Occipital lobe (tissue), 1 donor: ENCODE measurements at regions not wholly inside any gene's neighbourhood (a gene's known extent, or its start where the extent isn't known, plus 50 kb on each side); places are given as distances from the start of the nearest gene placed in this dataset.

Source experiments
- DNase-seq: peaks from one replicate; lab custom pipeline; 2025; lab: John Stamatoyannopoulos, UW

DNA sequence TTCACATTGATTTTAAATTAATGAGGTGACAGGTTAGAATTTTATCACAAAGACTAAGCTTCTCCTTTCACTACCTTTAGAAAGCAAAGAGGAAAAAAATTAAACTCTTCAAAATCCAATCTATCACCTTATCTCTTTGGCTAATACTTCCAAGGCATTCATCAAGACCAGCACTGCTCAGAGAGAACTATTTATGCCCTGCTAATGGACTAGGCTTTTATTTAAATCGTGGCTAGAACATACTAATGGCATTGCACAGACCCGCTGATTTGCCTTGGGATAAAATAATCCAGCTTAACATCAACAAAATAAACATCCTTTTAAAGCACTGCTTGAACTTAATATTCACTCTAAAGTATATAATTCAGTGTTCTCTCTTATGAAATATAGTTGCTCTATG, 880.4 kb downstream of the HACE1 start:
- DNase-seq, result no peak

DNA sequence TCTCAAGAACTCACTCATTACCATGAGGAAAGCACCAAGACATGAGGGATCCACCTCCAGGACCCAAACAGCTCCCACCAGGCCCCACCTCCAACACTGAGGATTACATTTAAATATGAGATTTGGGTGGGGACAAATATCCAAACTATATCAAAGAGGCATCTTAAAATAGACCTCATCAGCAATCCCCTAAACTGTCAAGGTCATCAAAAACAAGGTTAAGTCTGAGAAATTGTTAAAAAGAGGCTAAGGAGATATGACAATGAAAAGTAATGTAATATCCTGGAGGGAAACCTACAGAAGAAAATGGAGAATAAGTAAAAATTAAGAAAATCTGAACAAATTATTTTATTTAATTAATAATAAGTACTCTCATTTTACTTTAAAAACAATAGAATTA, 922.3 kb downstream of the HACE1 start:
- no peak for DNase-seq

DNA sequence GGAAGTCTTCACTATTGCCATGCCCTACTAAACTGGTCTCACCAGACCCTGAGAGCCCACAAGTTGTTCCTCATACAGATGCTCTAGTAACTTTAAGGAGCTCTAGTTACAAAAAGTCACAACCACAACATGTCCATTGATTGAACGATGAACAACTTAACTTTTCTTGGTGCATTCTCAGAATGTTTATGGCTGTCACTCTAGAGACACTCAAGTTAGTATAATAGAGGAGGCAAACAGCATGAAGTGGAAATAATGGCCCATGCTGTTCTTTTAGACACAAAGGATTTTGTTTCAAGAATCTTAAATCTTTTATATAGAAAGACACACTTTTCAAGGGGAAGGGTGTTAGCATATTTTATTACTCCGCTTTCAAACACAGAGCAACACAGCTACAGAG, 934.4 kb downstream of the HACE1 start:
- DNase-seq, result no peak

DNA sequence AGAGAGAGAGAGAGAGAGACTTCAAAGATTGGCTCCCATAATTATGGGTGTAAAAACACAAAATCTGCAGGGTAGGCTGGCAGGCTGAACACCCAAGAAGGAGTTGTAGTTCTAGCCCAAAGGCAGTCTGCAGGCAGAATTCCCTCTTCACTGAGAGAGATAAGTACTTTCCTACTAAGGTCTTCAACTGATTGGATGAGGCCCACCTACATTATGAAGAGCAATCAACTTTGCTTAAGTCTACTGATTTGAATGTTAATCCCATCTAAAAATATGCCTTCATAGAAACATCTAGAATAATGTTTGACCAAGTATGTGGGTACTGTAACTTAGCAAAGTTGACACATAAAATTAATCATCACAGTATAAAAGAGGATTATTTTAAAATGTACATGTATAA, 949.7 kb downstream of the HACE1 start:
- DNase-seq, result no peak

DNA sequence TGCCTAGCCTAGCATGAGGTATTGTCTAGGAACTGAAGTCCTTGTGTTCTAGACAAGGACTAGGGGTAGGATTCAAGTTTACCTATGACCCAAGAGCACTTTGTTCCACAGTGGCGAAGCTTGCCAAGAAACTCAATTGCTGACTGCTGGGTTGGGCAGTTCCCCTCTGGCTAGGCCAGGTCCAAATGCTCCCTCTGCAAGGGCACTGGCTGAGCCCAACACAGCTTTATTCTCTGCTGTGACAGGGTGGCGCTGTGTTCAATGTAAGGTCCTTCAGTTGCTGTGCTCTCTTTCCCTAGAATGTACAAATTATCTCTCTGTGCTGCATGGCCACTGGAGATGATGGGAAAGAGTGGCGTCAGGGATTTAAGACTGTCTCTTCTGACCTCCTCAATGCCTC, 950.8 kb downstream of the HACE1 start:
- no peak for DNase-seq

DNA sequence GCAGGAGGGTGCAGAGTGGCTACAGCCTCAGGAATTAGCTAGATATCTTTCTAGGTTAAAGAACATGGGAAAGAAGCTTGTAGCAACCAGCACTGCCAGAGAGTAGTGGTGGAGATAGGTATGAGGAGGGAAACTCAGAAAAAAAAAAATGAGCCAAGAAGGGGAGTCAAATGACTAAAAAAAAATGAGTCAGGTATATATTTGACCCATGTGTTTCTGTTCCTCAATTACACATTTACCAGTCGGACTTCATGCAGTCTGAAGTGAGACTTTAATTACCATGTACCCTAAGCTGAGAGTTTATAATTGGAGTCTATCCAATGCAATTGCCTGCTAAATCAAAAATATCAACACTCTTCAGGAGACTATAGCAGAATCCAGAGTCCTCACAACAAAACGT, 964.6 kb downstream of the HACE1 start:
- no peak for DNase-seq

DNA sequence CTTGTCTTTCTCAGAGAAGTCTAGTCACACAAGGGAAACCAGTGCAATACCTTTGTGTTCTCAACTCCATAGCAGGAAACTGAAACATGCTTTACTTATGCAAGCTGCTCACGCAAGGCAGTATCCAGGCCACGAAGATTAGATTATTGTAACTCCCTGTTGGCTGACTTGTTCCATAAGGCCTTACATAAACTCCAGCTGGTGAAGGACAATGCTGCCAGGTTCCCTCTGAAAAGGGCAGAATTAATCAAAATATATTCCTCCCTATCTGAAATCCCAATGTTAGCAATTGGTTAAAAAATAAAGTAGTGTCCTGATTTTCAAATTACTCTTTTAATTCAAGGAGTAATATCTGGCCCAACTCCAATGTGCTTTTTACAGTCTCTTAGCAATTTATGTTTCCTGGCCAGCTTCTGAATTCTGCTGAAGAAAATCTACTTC, 966.6 kb downstream of the HACE1 start:
- DNase-seq, result no peak

DNA sequence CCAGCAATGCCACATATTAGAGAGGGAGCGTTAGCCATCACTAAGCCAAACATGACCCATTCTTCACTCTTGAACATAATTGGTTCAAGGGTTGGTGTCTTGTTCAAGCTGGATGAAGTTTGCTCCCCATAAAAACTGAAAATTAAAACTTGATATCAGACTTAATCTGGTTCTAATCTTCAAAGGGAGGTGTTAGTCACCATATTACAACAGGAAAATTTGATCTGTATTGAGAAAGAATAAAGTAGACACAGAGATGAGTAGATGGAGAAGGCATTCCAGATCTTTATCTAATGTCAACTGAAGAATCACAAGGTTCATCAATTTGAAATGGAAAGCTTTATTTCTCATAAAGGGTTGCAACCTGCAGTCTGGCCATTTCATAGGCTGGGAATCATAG, 972.8 kb downstream of the HACE1 start:
- DNase-seq, result no peak

DNA sequence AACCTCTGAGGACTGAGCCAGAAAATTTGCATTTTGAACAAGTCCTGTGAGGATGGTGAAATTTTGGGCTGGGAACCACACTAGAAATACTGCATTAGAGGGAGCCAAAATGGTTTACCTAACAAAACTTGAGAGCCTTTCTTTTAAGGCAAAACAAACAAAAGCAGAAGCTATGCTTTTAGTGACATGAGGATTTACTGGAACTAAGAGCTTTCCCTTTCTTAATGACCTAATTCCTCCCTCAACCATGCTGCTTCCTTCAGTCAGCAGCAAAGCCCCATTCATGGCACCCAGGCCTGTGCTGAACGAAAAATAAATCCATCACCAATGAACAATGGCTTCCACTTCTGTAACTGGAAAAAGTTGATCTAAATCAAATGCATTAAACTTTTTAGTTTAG, 974.3 kb downstream of the HACE1 start:
- DNase-seq, result no peak

DNA sequence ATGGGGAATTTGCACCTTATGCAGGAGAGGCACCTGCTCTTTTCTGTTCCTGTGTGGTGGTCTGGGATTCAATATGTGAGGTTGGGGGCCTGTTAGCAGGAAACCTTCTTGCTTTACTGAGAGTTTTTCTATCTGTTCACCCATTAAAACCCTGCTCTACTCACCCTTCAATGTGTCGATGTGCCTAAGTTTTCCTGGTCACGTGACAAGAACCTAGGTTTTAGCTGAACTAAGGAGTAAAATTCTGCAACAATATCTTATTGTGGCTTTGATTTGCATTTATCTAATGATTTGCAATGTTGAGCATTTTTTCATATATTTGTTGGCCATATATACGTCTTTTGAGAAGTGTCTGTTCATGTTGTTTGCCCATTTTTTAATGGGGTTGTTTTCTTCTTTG, 979.9 kb downstream of the HACE1 start:
- no peak for DNase-seq

DNA sequence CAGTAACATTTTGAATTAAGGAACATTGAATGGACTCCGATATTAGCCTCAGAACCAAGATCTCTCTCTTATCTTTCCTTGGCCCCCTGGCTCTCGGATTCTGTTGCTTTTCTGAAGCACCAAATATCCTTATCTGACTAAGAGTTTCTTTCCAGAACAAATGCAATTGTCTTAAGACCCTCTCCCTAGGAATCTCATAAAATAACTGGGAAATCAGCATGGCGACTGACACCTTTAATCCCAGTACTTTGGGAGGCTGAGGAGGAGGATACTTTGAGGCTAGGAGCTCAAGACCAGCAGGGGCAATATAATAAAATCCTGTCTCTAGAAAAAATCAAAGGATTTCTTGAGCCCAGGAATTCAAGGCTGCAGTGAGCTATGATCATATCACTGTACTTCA, 984.5 kb downstream of the HACE1 start:
- DNase-seq, result no peak

DNA sequence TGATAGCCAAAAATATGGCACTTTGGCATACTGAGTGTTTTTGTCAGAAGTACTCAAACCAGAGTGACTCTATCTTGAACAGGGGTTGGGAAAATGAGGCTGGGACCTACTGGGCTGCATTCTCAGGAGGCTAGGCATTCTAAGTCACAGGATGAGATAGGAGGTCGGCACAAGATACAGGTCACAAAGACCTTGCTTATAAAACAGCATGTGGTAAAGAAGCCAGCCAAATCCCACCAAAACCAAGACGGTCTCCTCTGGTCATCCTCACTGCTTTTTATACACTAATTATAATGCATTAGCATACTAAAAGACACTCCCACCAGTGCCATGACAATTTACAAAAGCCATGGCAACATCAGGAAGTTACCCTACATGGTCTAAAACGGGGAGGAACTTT, 985.1 kb downstream of the HACE1 start:
- no peak for DNase-seq

DNA sequence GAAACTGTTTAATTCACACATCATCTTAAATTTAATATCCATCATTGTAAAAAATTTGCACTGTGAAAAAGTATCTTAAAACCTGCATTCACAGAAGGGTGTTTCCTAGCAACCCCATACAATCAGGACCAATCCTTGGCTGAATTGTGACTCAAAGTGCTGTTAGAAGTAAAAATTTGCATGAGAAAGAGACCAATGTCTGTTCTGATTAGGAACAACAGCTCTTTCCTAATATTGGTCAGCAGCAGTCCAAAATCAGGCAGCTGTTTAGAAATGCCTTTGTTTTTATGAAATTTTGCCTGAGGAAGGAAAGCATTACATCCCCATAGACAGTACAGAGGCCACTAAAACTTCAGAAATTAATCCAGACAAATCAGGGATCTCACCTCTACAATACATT, 987.0 kb downstream of the HACE1 start:
- DNase-seq, result no peak

DNA sequence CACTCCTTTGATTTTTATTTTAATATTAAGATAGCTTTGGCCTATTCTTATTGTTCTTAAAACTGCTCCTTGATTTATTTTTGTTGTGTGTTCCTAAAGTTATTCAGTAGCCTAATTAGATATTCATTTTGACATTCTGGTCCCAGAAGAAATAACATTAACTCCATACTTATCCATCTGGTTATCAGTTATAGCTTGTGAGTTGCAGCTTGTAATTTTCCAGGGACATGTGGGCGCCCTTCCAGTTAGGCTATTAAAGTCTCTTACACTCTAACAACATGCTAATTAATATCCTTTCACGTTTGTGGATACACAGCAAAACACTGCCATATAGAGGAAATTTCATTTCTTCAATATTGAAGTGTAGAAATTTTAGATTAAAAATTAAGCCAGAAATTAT, 987.5 kb downstream of the HACE1 start:
- no peak for DNase-seq

DNA sequence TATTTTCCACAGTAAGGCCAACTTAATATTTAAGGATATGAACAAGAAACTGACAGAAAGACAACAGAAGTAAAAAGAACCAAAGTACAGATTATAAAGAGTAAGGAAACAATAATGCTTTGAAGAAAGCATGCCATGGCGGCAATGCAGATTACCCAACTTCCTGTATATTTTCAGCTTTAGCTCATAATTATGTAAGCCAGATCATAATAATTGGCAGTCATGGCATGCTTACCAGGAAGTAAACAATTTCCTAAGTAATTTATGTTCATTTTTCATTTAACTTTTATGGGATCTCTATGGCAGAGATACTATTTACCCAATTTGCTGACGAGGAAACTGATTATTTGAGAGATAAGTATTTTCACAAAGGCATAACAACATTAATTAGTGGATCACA, 988.7 kb downstream of the HACE1 start:
- no peak for DNase-seq

DNA sequence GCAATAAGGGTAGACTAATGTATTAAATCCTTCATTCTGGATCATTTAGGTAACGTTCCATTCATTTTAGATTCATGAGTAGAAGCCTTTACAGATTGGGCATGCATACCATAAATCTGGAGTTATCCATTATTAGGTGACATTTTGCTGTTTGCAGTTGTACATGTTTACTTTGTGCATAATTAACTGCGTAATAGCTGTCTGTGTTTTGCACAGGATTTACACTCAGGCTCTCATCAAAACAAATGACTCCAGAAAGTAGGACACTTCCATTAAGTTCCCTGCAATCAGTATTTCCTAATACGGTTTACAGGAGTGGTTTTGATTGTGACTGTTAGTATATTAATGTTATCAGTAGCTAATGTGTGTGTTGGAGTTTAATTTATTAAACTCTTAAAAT, 997.4 kb downstream of the HACE1 start:
- DNase-seq, result no peak

DNA sequence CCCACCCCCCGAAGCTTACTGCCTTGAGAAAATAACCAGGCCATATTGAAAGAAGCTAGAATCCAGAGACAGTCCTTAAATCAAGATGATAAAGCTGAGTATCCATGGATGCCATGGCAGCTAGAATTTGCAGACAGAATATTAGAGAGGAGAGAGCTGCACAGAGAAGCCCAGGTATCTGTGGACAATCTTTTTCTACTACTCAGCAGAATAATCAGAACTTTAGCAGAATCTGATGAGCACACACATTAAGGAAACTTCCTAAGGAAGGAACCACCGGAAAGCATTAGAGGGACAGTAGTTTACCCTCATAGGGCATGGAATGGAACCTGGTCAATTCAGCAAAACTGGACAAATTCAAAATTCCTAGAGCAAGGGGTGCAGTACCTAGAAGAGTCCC, 1001.7 kb downstream of the HACE1 start:
- DNase-seq, result no peak

DNA sequence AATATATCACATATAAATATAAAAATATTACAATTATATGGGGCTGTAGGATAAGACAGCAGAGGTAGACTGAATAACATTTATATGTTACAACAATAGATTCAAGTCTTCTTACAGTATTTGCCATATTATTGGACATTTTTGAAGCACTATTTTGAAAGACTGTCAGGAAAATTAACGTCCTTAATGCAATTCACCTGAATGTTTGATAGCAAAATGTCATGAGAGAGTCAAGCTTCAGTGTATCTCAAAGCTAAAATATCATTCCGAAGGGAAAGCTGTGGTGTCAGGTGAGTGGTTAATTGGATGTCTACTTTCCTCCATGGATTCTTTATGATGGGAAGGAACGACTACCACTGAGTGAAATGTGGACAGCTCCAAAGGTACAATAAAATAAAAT, 1004.0 kb downstream of the HACE1 start:
- no peak for DNase-seq

DNA sequence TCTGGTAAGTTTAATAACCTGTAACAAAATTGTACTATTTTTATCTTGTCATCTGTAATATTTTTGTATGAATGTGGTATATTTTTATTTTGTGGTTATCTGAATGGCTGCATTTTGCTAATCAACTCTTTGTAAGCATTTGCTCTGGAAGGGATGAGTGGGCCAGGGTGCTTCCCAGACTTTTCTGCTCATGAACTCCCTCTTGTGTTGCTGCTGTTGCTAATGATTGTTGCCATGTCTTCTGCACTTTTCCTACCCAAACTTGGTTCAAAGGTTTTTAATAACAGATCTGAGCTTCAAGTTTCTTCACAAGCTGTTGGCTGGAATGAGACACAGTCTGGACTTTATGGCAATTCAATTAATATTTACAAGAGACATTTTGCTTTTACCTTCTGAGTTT, 1005.7 kb downstream of the HACE1 start:
- no peak for DNase-seq

DNA sequence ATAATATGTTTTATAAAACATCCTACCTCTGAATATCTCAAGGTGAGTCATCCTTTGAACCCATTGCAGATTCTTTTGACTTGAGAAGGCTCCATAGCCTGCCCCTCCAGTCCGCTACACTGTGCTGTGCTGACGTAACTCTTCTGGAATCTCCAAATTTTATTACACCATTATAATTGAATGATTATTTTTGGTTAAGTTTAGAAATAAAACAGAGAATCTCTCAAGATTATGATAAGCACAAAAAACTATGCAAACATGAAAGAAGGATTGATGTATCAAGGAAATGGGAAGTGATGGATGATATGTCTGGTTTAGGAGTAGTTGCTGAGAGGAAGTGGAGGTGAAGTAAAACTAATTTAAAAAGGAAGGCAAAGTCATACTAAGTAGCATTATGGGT, 1021.3 kb downstream of the HACE1 start:
- no peak for DNase-seq

DNA sequence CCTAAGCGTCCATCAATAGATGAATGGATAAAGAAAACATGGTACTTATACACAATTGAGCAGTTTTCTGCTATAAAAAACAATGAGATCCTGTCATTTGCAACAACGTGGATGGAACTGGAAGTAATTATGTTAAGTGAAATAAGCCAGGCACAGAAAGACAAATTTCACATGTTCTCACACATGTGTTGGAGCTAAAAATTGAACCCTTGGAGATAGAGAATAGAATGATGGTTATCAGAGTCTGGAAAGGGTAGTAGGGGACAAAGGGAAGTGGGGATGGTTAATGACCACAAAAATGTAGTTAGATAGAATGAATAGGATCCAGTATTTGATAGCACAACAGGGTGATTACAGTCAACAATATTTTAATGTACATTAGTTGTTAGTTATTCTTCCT, 1033.5 kb downstream of the HACE1 start:
- DNase-seq, result no peak

DNA sequence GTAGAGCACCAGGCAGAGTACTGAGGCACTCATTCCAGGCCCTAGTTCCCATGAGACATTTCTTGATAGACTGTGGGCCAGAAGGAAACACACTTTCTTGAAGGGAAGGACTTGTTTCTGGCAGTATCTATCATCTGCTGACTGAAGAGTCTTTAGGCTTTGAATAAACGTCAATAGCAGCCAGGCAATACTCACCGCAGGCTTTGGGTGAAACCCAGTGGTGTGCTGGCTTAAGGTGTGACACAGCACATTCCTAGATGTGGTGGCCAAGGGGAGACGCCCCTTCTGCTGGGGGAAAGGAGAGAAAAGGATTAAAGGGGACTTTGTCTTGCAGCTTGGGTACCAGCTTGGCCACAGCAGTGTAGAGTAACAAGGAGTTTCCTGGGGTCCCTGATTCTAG, 1039.6 kb downstream of the HACE1 start:
- no peak for DNase-seq

DNA sequence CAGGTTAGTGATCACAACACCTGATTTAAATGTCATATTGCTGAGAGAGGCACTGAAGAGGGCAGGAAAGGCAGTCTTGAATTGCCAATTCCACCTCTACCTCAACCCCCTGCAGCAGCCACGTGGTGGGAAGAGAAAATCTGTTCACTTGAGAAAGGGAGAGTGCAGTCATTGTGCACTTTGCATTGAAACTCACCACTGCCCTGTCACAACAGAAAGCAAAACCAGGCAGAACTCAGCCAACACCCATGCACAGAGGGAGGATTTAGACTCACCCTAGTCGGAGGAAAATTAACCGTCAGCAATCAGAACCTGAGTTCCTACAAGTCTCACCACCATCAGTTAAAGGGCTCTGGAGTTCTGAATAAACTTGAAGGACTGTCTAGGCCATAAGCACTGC, 1040.2 kb downstream of the HACE1 start:
- DNase-seq, result no peak

DNA sequence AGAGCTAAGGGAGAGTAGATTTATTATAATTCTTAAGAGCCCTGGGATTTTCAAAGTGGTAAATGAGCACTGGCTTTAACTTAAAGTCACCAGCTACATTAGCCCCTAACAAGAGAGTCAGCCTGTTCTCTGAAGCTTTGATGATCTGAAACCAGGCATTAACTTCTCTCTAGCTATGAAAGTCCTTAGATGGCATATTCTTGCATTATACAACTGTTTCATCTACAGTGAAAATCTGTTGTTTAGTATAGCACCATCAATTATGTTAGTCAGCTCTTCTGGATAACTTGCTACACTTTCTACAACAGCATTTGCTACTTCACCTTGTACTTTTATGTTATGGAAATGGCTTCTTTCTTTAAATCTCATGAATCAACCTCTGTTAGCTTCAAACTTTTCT, 1046.7 kb downstream of the HACE1 start:
- DNase-seq, result no peak
